Fibroblast of lung (primary cell): ENCODE measurements at regions not wholly inside any gene's neighbourhood (a gene's known extent, or its start where the extent isn't known, plus 50 kb on each side); places are given as distances from the start of the nearest gene placed in this dataset.

Source experiments
- CTCF ChIP-seq, 2 donors: IDR thresholded peaks in 1 of 2; conservative IDR thresholded peaks in 1 of 2; 1 replicate in 1 of 2; 2 replicates in 1 of 2; pipeline ENCODE4 v1.5.1; 2011 to 2012; ENCODE audit warnings: low read length in 2 of 2, control low read depth in 1 of 2, inconsistent platforms in 1 of 2, low read depth in 1 of 2, mild to moderate bottlenecking in 1 of 2
- EZH2 ChIP-seq: IDR thresholded peaks from 2 replicates; pipeline ENCODE4 v1.5.1; 2012; ENCODE audit warnings: low read length, control low read depth, mild to moderate bottlenecking; ENCODE audit errors: missing control alignments

- TF ChIP-seq EZH2 (no peak), CTCF (conservative IDR thresholded peaks at IDR 0.05 in 1 of 2, IDR thresholded peaks at IDR 0.05 in 1 of 2; ENCODE audit: low read depth in 1 of 2, low read length in 2 of 2) (no peak)
Observed at GRCh38 chr7:106405697-106406141, 120.9 kb upstream of the NAMPT start.
